LNCAP (cell line): ENCODE measurements at regions not wholly inside any gene's neighbourhood (a gene's known extent, or its start where the extent isn't known, plus 50 kb on each side); places are given as distances from the start of the nearest gene placed in this dataset.

Source experiments
- CTCF ChIP-seq: fragments of 450-650 bp; IDR thresholded peaks from 2 replicates; pipeline ENCODE4 v1.5.1; 2017; ENCODE audit warnings: mild to moderate bottlenecking

GRCh38 chr3:124329723-124330122 lies 337.8 kb upstream of the ROPN1 start:
- no peak for TF ChIP-seq CTCF

- no peak for TF ChIP-seq CTCF
Measured at GRCh38 chr3:124333931-124334640, 342.2 kb upstream of the ROPN1 start.

GRCh38 chr3:124336067-124336656 lies 344.2 kb upstream of the ROPN1 start:
- TF ChIP-seq CTCF, result no peak

DNA sequence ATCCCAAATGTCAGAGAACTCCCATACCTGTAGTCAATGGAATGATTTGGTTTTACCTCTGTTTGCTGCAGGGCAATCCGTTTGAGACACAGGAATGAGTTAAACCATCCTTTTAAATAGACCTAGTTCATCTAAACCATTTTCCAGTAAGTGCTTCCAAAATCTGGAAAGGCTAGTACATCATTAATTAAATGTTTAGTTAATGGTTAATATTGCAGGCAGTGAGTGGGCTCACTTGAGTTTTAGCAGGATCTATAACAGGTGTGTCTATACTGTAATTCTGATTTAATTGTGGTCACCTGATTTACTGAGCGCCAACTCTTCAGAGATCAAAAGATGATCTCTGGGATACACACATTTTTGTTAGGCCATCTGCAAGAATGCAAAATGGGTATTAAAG lies 353.9 kb upstream of the ROPN1 start:
- no peak for TF ChIP-seq CTCF

GRCh38 chr3:124346487-124346886 lies 354.6 kb upstream of the ROPN1 start:
- TF ChIP-seq CTCF, result no peak

DNA sequence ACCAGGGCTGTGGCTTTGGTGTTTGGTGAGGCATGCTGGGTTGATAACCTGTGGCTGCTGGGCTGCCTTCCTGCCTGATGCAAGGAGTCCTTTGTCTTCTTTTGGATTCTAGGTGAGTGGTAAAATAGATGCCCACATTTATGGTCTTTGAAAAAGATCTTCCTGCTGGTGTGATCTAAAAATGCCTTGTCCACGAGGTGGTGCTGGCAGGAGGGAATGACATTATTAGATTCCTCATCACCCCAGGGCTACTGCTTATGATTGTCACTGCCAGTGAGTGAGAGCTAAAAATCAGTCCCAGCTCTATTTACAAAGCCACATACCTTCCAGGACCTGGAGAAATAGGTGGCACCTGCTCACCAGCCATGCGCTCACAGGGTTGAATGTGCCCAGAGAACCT lies 355.5 kb upstream of the ROPN1 start:
- no peak; the same call in 1 of the 2 replicates for TF ChIP-seq CTCF

DNA sequence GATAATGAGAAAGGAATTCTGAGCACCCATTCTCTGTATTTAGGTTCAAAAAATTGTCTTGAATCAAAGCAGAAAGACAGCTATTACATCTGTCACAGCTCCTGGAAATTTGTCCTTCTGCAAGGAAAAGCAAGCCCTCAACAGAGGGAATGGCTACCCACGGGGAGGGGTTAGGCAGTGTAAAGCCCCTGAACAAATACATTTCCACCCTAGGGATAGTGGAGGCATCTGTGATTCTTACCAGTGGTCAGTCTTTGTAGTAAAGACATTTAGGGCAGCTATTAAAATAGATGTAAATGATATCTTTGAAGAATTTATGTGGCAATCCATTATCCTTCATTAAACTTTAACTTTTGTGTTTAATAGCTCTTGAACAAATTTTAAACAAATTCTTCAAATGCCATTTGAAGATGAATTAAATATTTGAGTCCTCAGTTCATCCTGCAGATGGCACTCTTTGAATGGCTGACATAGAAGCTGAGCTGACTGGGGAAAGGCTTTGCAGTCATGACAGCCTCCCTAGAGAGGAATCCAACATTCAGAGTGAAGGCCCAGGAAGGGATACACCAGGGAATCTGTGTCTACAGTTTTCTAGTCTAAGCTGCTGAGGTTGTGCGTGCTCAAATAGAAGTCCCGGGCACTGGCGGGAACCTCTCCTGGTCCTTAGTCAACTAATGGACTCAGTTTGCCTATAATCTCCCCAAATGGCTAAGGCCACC lies 359.7 kb upstream of the ROPN1 start:
- TF ChIP-seq CTCF, result peak; percentile 71
